ENCODE measurements at regions not wholly inside any gene's neighbourhood (a gene's known extent, or its start where the extent isn't known, plus 50 kb on each side); places are given as distances from the start of the nearest gene placed in this dataset.

GRCh38 chr11:90766121-90766520, 543.3 kb upstream of the CHORDC1 start:
- TF ChIP-seq, protein P1, sequence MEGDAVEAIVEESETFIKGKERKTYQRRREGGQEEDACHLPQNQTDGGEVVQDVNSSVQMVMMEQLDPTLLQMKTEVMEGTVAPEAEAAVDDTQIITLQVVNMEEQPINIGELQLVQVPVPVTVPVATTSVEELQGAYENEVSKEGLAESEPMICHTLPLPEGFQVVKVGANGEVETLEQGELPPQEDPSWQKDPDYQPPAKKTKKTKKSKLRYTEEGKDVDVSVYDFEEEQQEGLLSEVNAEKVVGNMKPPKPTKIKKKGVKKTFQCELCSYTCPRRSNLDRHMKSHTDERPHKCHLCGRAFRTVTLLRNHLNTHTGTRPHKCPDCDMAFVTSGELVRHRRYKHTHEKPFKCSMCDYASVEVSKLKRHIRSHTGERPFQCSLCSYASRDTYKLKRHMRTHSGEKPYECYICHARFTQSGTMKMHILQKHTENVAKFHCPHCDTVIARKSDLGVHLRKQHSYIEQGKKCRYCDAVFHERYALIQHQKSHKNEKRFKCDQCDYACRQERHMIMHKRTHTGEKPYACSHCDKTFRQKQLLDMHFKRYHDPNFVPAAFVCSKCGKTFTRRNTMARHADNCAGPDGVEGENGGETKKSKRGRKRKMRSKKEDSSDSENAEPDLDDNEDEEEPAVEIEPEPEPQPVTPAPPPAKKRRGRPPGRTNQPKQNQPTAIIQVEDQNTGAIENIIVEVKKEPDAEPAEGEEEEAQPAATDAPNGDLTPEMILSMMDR (IDR thresholded peaks at IDR 0.05; ENCODE audit: extremely low read depth in 1 of 2, insufficient read depth in 1 of 2, low read depth in 1 of 2, low read length in 2 of 2), result no peak
- TF ChIP-seq POLR2AphosphoS5 (IDR thresholded peaks at IDR 0.05; ENCODE audit: insufficient read depth, low read depth, low read length) (no peak), EZH2 (IDR thresholded peaks at IDR 0.05; ENCODE audit: borderline replicate concordance, low read depth, low read length, severe bottlenecking) (no peak), FOS (IDR thresholded peaks at IDR 0.05; ENCODE audit: borderline replicate concordance, insufficient read depth, low read length) (no peak)
- TF ChIP-seq, protein P2, sequence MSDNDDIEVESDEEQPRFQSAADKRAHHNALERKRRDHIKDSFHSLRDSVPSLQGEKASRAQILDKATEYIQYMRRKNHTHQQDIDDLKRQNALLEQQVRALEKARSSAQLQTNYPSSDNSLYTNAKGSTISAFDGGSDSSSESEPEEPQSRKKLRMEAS (IDR thresholded peaks at IDR 0.05; ENCODE audit: insufficient read depth, insufficient read length), result no peak

All from endothelial cell of umbilical vein (primary cell).